SIG-M5 treated with dmso at 0.1 percent for 504 hours (cell line): ENCODE measurements at regions not wholly inside any gene's neighbourhood (a gene's known extent, or its start where the extent isn't known, plus 50 kb on each side); places are given as distances from the start of the nearest gene placed in this dataset.
"Not testable (repeated sequence)": the region's sequence is repeated elsewhere in the genome, so short reads cannot be mapped to it uniquely, and the experiment has no call there.

Experiments
- DNase-seq: peaks from one replicate; lab custom pipeline; 2025; ENCODE audit not compliant: unreplicated experiment; lab: John Stamatoyannopoulos, UW

DNA sequence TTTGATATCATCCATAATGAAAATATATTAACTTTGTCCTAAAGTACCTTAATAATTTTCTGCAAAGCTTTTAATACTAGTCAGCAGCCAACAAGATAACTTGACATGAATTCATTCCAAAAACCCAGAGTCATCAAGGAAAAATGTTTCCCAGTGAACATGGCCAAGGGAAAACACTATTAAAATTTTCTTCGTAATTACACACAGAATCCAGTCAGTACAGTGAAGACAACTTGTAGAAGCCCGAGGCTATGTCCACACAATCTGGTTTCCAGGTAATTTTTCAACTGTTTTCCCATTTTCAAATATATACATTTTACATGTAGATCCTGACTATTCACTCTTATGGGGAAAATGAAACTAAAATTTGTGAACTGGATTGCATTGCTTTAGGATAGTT is 600.9 kb downstream of the CDH8 start:
- no peak for DNase-seq

DNA sequence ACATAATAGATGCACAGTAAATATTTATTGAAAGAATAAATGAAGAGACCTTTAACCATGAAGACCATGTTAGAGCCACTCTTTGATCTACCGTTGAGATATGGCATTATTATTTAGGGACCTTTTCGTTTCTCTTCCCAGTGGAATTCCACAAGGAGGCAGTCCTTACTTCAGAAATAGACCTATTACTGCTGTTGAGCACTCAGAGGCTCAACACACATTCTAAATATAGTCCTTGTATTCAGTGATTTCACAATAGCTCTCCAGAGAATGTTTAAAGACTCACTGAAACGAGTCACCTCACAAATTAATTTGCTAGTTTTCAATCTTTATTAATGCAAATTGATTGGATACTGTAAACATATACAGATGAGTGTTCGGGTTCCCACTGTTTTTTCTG is 603.8 kb downstream of the CDH8 start:
- DNase-seq: no peak

DNA sequence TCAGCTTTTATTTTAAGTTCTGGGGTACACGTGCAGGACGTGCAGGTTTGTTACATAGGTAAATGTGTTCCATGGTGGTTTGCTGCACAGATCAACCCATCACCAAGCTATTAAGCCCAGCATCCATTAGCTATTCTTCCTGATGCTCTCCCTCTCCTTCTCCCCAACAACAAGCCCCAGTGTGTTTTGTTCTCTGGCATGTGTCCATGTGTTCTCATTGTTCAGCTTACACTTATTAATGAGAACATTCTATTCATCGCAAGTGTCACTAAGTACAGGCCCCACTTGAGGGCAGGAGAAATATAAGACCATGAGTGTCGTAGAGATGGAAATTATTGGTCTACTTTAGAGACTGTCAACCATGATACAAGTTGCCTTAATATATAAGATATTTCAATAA is 615.1 kb downstream of the CDH8 start:
- DNase-seq: no peak

DNA sequence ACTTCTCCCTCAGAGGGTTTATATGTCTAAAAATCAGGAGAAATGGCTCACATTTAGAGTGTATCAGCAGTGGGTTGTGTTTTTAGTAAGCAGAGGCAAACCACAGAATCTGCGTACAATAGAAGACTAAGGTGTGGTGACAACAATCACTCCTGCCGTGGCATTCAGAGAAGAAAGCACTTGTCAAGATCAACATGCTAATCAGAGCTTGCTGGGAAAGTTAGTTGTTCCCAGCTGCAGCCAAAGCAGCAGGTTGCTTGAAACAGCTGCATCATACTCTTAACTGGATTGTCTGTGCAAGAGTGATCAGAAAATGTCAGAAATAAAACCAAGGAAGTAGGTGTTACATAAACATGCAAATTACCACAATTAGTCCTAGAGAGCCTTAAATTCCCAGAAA is 616.4 kb downstream of the CDH8 start:
- no peak for DNase-seq

DNA sequence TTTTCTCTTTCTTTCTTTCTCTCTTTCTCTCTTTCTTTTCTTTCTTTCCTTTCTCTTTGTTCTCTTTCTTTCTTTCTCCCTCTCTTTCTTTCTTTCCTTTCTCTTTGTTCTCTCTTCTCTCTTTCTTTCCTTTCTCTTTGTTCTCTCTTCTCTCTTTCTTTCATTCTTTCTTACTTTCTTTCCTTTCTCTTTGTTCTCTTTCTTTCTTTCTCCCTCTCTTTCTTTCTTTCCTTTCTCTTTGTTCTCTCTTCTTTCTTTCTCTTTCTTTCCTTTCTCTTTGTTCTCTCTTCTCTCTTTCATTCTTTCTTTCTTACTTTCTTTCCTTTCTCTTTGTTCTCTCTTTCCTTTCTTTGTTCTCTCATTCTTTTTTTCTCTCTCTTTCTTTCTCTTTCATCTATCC is 617.4 kb downstream of the CDH8 start:
- not testable (repeated sequence) for DNase-seq

DNA sequence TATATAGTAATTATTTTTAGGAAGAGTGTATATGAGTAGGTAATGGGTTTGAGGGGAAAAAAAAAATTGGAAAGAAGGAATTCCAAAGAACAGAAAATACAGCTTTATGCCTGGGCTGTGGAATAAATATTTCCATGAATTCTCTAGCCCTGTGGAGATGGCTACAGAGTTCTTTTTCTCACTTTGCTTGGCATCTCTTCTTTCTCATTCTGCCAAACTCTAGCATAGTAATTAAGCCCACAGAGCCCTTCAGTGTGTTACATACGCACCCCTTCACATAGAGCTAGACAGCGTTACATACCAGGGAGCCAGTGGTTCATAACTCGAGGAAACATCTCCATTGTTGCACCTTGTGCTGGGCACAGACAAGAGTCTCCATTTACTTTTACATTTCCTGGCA is 621.1 kb downstream of the CDH8 start:
- no peak for DNase-seq

DNA sequence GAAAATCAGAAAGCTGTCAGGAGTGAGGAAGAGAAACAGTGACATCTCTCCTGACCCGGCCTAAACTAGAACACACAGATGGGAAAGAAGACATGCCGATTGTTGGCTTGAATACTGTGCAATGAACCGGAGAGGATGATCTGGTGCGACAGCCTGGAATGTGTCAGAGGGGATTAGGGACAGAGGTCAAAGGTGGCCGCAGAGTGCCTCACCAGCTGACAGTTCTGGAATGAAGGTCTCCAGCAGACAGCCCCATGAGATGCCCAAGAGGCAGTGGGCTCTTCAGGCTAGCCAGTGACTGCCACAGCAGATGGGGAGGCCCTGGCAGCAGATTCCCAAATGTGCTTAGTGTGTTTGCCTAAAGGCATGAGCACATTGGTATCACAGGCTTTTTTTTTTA is 623.2 kb downstream of the CDH8 start:
- no peak for DNase-seq

DNA sequence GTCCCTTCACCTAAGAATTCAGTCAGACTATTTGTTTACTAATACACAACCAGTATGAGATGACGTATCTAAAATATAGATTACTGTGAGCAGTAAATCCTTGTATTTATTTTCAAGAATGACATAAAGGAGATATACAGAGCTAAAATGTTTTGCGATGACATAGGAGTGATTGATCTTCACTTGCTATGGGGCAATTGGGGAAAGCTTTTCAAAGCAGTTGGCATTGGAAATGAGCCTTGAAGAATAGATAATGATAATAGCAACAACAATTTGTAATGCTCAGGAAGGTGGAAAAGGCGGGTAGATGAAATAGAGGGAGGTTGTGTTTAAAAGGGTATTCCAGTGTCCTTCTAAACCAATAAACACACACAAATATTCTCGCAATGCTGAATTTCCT is 623.7 kb downstream of the CDH8 start:
- no peak for DNase-seq

DNA sequence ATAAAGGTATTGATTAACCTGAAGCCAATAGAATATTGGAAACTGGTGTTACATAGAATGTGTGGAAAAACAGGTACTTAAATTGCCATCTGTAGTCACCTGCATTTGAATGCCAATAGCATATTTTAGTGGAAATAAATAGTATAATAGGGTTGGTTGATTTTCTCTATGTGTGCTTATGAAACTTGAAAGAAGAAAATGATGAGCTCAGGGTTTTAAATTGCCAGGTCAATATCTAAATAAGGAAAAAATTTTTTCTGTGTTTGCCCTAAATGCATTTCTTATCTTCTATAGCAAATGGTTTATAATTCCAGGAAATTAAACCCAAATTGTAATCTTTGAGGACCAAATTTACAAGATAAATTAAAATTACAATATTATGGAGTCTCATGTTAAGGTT is 626.6 kb downstream of the CDH8 start:
- DNase-seq: no peak

DNA sequence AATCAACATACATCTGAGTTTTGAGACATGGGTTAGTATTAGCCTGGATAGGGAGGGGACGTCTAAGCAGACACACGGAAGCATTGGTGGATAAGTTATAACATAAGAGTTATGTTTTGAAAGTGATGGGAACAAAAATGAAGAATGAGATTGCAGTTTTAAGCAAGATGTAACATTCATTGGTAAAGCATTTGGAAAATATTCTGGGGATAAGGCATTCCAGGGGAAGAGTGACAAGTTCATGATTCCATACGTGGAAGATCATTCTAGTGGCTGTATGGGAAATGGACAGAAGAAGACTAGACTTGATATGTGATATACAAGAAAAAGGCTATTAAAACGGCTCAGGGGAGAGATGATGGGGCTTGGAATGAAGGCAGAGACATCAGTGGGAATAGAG is 632.9 kb downstream of the CDH8 start:
- DNase-seq: no peak

DNA sequence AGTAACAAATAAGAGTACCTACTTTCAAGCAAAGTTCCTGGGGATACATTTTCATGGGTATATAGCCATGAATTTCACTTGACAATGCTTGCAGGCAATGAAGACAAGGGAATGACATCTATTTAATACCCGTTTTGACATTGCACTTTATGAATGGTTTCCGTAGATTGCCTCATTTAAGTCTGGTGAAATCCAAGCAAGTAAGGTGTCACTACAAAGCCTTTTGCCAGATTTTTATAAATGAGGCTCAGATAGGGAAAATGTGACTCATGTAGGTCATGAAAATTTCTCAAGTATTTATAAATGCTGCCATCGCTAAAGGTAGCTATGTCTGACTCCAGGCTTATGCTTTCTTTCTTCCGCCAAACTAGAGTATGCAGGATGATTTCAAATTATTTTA is 644.3 kb downstream of the CDH8 start:
- DNase-seq: no peak

DNA sequence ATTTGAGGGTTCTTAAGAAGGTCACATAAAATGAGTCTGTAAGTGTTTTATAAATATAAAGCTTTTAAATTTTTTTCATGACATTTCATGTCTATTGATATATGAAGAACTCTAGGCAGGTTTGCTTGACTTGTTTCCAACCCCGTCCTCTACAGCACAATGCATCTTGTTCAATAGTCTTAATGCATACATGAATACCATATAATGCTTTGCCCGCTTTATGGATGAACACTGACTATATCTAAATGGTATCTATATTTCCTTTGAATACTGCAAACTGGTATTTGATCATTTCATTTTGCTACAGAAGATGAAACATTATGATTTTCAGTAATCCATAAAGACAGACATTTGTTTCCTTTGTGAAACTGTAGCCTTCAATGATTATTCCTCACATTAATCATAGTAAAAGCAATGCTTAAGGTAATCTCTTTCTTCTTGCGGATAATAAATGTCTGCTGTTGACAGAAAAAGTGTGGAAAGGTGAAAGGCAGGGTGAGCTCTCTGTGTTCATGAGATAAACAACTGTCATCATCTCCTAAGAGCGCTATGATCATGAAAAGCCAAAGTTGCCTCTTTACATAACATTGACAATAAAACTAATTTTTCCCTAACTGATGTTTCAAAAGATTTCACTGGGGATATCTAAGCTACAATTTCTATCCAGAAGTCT is 645.1 kb downstream of the CDH8 start:
- DNase-seq: no peak

DNA sequence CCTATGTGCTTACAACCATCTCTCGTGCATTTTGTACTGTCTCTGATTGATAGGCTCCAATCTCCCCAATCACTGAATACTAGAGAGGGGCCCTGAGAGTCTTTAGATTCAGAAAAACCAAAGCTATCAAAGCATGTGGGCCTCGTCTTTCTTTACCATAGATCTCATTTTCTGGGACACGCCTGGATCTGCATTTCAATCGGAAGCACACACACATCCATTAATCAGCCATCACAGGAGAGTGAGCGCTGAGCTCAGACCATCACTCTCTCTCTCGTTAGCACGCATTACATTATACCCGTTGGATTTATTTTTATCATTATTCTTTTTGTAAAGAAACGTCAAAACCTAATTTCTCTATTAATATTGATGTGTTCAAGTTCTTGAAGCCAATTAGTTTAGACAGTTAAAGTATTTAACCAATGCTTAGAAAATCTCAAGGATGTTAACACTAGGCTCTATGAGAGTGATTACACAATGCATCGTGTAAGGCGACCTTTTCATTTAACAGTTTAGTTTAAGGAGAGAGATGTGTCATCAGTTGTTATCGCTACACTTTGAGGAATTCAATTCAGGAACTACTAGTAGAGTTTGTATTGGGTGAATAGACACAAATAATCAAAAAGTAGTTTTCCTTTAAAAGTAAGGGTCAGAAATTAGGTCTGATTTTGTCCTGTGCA is 650.7 kb downstream of the CDH8 start:
- no peak for DNase-seq

DNA sequence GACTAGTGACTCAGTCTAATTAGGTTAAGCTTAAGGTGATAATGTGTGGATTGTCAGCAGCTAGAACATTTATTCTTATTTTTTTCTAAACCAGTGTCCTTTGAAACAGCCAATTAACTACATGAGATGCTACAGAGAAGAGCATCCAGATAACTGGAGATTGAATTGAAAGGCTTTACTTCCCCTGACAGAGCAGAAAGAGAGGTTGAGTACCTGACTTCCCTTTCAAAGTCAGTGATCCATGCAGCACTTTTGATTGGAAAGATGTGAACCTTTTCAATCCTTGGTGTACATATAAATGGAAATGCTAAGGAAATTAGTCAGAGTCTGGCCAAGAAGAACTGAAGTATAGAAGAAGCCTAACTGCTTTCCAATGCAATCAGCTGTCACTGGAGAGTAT is 653.8 kb downstream of the CDH8 start:
- no peak for DNase-seq

DNA sequence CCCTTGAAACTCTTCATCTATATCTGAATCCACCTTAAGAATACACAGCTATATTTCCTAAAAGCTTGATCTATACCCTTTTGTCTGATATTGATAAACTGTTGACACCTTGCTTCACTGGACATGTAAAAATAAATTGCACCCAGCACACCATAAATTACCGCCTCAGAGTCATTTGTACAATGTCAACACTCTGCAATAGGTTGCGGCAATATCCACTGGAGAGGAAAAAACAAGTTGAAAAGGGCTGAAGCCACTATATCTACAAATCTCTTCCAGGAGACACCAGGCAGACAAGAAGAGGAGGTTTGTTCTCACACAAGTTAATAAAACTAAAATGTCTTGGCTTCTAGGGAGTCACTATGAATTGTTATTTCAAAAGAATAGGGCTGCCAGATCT is 656.9 kb downstream of the CDH8 start:
- no peak for DNase-seq

DNA sequence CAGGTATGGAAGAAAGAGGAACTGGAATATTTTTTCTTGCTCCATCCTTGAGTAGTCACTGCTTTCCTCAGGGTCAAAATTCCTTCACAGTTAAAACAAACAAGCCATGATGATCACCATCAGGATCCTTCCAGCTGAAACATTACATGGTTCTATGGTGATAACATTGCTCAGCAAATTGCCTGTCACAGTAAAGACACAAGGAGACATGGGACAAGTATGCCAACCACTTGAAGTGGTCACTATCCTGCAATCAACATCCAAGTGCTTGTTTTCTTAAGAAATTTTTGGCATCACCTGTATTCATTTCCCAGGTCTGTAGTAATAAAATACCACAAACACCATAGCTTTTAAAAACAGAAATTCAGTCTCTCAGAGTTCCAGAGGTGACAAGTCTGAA is 662.2 kb downstream of the CDH8 start:
- no peak for DNase-seq

DNA sequence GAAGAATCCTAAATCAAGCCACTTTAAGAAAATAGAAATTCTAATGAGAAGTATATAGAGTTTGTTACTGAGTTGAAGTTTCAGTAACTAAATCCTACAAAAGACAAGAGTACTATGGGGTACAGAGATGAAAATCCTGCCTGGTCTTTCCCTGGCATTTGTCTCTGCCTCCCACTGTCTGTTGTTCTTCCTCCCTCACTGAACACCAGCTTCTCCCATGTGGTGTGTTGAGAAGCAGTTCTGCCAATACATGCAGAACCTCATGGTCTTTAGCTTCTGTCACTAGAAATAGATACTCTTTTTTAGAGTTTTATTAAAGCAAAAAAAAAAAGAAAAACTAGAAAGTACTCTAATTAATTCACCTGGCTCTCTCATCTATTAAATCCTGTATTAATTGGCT is 664.4 kb downstream of the CDH8 start:
- no peak for DNase-seq

DNA sequence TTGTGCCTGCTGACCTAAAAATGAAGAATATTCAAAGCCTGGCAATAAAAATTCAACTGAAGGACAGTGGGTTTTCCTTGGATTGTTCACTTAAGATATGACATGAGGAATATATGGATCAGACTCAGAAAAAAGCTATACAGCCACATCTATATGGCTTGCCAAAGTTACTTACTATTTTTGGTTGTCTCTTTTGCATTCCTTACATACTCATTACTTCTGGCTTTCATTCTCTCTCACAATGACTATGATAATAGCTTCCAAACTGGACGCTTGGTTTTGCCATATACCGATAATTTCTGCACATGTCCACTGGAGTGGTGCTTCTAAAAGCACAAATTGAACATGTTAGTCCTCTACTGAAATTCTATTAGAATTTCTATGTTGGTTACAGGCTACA is 664.9 kb downstream of the CDH8 start:
- no peak for DNase-seq

DNA sequence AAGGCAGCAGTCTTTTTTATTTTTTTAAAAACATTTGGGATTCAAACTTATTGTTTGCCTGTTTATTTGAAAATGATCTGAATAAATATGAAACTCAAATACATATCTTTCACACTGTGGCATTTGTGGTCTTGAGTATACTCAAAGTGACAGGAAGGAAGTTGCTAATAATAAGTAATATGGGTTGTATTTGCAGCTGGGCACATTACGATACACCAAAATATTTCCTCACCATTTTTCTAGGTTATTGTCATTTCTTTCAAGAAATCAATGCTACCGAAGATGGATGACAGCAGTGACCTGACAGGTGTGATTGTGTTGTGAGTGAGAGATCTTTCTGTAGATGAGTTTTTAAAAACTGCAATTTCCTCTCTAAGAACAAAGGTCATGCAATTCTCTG is 665.7 kb downstream of the CDH8 start:
- no peak for DNase-seq

DNA sequence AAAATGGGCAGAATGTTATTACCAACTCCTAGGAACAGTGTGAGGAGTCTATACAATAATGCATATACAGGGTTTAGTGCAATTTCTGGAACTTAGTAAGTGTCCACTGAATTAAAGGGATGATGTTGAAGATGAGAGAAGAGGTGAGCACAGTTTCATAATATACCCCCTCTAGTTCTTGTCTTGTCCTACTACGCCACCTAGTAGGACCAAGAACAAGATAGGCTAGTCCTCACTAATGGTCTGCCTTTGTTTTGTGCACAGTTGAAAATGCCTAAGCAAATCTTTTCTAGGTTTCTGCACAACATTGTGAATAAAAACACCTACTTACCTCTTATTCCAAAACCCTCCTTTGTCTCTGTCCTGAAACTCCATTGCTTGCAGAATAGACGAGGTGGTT is 670.2 kb downstream of the CDH8 start:
- no peak for DNase-seq

DNA sequence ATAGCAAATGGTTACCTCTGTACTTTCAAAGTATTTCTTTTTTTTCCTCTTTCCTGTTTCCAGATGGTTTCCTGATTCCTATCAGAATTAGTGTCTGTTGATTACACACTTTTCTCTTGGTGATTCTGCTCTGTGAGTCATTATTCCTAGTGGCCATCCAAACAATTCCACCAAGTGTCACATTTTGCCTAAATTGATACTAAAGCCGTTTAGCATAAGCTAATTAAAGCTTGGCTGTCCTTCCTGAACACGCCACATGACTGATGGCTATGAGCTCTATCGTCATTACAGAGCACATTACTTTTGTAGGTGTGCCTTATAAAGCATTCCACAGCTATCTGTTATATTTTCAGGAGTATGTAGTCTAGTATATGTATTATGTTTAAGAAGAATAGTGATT is 671.2 kb downstream of the CDH8 start:
- DNase-seq: no peak

DNA sequence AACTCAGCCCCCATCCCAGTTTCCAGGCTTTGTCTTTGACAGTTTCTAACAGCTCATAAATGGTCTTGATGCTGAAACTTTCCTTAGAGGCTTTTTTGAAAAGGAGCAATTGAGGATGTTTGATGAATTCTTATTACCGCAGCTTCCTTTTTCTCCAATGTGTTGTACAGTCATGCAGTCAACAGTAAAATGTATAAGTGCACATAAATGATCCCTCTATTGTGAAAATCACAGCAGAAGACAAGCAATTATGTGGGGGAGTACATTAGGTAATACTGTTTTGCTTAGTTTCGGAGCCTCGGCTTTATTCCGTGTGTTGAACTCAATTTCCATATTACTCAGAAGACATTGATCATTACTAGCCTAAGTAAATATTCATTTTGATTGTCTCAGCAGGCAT is 673.7 kb downstream of the CDH8 start:
- no peak for DNase-seq

DNA sequence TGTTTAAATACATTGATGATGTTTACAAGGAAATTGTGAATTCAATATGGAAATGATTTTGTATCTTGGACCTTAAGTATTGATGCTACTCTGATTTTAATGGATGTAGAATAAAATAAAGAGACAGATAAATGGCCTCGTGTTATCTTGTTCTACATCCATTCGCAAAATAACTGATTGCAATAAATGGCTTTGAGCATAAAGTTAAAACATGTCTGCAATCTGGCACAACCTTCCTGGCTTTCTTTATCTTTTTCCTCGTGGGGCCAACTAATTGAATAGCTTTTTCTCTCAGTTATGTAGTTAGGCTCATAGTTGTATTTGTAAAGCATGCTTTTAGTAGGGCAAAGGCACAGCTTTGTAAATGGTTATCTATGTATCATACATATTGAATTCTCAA is 691.4 kb downstream of the CDH8 start:
- no peak for DNase-seq
